Lower lobe of right lung (tissue), 2 donors: ENCODE measurements at regions not wholly inside any gene's neighbourhood (a gene's known extent, or its start where the extent isn't known, plus 50 kb on each side); places are given as distances from the start of the nearest gene placed in this dataset.

ENCODE experiments used
- ATAC-seq, 2 donors: fragments of 200-7000 bp; cut with Tn5 transposase; one replicate each; pipeline ENCODE4 v1.9.1; 2020 to 2022; ENCODE audit warnings: mild to moderate bottlenecking in 2 of 2, moderate library complexity in 2 of 2
- DNase-seq: peaks from one replicate; pipeline ENCODE4 v3.0.0-alpha.2; 2020
- H3K27ac ChIP-seq: fragments of 200-600 bp; one replicate; pipeline ENCODE4 v1.8.0; 2022
- H3K27me3 ChIP-seq: fragments of 200-600 bp; one replicate; pipeline ENCODE4 v1.8.0; 2022; ENCODE audit warnings: low read depth
- H3K36me3 ChIP-seq: fragments of 200-600 bp; one replicate; pipeline ENCODE4 v1.8.0; 2022; ENCODE audit warnings: mild to moderate bottlenecking
- H3K4me1 ChIP-seq: fragments of 200-600 bp; one replicate; pipeline ENCODE4 v1.8.0; 2022
- H3K4me3 ChIP-seq: fragments of 200-600 bp; one replicate; pipeline ENCODE4 v1.8.0; 2022; ENCODE audit warnings: mild to moderate bottlenecking
- H3K9me3 ChIP-seq: fragments of 200-600 bp; one replicate; pipeline ENCODE4 v1.8.0; 2022
- CTCF ChIP-seq: fragments of 200-600 bp; IDR thresholded peaks from one replicate; pipeline ENCODE4 v1.8.0; 2022; ENCODE audit warnings: antibody characterized with exemption, mild to moderate bottlenecking
- intact Hi-C: fragments of 100-400 bp; cut with DNase I; formaldehyde crosslinking; loops from one replicate; pipeline ENCODE4 v1.11.0; 2022
- donor health status: DM: no; HTN: yes; CAD: no; lungs with severe emphysema.

GRCh38 chr12:127485528-127485927 is 781.4 kb upstream of the TMEM132C start:
- Histone ChIP-seq H3K27me3 (no peaks in the 10 kb centered on the region), H3K27ac (no peak overlapping the region), H3K36me3 (no peaks in the 10 kb centered on the region), H3K4me1 (no peaks in the 10 kb centered on the region), H3K9me3 (no peaks in the 10 kb centered on the region), H3K4me3 (no peak overlapping the region)
- ATAC-seq, result no peak
- intact Hi-C loops, result no loop called here
- DNase-seq, result no peak
- no peak for TF ChIP-seq CTCF

- TF ChIP-seq CTCF, result no peak
- Histone ChIP-seq H3K9me3 (no peaks in the 10 kb centered on the region), H3K27me3 (no peaks in the 10 kb centered on the region), H3K4me3 (no peak overlapping the region), H3K4me1 (no peaks in the 10 kb centered on the region), H3K36me3 (no peaks in the 10 kb centered on the region), H3K27ac (no peak overlapping the region)
- no peak for DNase-seq
- intact Hi-C loops, result no loop called here
- no peak for ATAC-seq
Observed at GRCh38 chr12:127487031-127487430, 779.9 kb upstream of the TMEM132C start.

GRCh38 chr12:127489061-127489460 is 777.9 kb upstream of the TMEM132C start:
- intact Hi-C loops, result no loop called here
- no peak for DNase-seq
- Histone ChIP-seq H3K4me1 (no peaks in the 10 kb centered on the region), H3K4me3 (no peak overlapping the region), H3K36me3 (no peaks in the 10 kb centered on the region), H3K27me3 (no peaks in the 10 kb centered on the region), H3K27ac (no peak overlapping the region), H3K9me3 (no peaks in the 10 kb centered on the region)
- no peak for ATAC-seq
- no peak for TF ChIP-seq CTCF

- TF ChIP-seq CTCF, result no peak
- Histone ChIP-seq H3K27ac (no peak overlapping the region), H3K4me3 (no peak overlapping the region), H3K4me1 (no peaks in the 10 kb centered on the region), H3K27me3 (no peaks in the 10 kb centered on the region), H3K36me3 (no peaks in the 10 kb centered on the region), H3K9me3 (no peaks in the 10 kb centered on the region)
- intact Hi-C loops, result no loop called here
- DNase-seq (no peak), ATAC-seq (no peak)
Observed at GRCh38 chr12:127494961-127495915, 771.7 kb upstream of the TMEM132C start.

GRCh38 chr12:127496255-127496654 is 770.7 kb upstream of the TMEM132C start:
- Histone ChIP-seq H3K27ac (no peak overlapping the region), H3K27me3 (no peaks in the 10 kb centered on the region), H3K4me1 (no peaks in the 10 kb centered on the region), H3K9me3 (no peaks in the 10 kb centered on the region), H3K36me3 (no peaks in the 10 kb centered on the region), H3K4me3 (no peak overlapping the region)
- intact Hi-C loops, result no loop called here
- DNase-seq (no peak), ATAC-seq (no peak)
- no peak for TF ChIP-seq CTCF
